ENCODE measurements at regions not wholly inside any gene's neighbourhood (a gene's known extent, or its start where the extent isn't known, plus 50 kb on each side); places are given as distances from the start of the nearest gene placed in this dataset.

DNA sequence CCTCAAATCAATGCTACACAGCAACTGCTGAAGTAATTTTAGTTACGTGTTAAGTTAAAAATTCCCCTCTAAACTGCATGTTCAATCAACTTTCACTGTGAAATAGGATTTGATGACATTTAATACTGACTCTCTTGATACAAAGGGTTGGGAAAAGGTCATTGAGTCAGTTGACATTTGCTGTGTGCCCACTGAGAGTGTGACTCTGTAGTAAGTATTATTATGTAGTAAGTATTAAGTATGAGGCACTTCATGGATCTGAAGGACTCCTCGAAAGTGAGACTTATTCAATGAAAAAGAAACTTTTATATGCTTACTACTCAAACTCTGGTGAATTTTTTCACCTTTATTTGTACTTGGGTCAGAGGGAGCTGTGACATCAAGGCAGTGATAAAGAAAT is 83.1 kb upstream of the S1PR1 start:
- TF ChIP-seq, protein P1, sequence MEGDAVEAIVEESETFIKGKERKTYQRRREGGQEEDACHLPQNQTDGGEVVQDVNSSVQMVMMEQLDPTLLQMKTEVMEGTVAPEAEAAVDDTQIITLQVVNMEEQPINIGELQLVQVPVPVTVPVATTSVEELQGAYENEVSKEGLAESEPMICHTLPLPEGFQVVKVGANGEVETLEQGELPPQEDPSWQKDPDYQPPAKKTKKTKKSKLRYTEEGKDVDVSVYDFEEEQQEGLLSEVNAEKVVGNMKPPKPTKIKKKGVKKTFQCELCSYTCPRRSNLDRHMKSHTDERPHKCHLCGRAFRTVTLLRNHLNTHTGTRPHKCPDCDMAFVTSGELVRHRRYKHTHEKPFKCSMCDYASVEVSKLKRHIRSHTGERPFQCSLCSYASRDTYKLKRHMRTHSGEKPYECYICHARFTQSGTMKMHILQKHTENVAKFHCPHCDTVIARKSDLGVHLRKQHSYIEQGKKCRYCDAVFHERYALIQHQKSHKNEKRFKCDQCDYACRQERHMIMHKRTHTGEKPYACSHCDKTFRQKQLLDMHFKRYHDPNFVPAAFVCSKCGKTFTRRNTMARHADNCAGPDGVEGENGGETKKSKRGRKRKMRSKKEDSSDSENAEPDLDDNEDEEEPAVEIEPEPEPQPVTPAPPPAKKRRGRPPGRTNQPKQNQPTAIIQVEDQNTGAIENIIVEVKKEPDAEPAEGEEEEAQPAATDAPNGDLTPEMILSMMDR (IDR thresholded peaks at IDR 0.05 in 8 of 11, conservative IDR thresholded peaks at IDR 0.05 in 3 of 11): no peak
- no peak for TF ChIP-seq POLR2AphosphoS5 (IDR thresholded peaks at IDR 0.05)
